A549 (cell line): ENCODE measurements at regions not wholly inside any gene's neighbourhood (a gene's known extent, or its start where the extent isn't known, plus 50 kb on each side); places are given as distances from the start of the nearest gene placed in this dataset.

Source experiments
- ATAC-seq, 2 experiments: fragments of 200-7000 bp in 1 of 2; fragments of >200 bp in 1 of 2; cut with Nextera tagmentation in 1 of 2; cut with Tn5 transposase in 1 of 2; 3 replicates each; pipeline versions ENCODE4 v1.8.0 to v1.9.1; 2018 to 2020; ENCODE audit warnings: mild to moderate bottlenecking in 1 of 2, moderate library complexity in 1 of 2
- CTCF ChIA-PET: fragments of 300-600 bp; sonication (Branson Sonifier 250); formaldehyde crosslinking; extraction: SDS; loops from one replicate; lab custom pipeline; 2021; ENCODE audit warnings: antibody characterized with exemption, inconsistent platforms; lab: Yijun Ruan, JAX
- POLR2A ChIA-PET: fragments of 350-600 bp; formaldehyde crosslinking; extraction: SDS; loops from one replicate; lab custom pipeline; 2021; ENCODE audit warnings: antibody characterized with exemption, inconsistent platforms; lab: Yijun Ruan, JAX
- DNase-seq, 2 experiments: peaks; one replicate each; pipeline versions ENCODE4 v3.0.0 to v3.0.0-alpha.2; 2011 to 2016; ENCODE audit warnings: low read depth in 1 of 2, low spot score in 1 of 2
- FAIRE-seq: peaks from 2 replicates; lab custom pipeline; 2011; peaks lifted over from hg19 to GRCh38; lab: Jason Lieb, UNC
- H3K27ac ChIP-seq, 2 experiments: fragments of >200 bp; sonication (Bioruptor Twin); formaldehyde crosslinking; 3 replicates each; pipeline ENCODE4 v1.5.1; 2016 to 2017
- H3K4me1 ChIP-seq: fragments of >200 bp; sonication (Bioruptor Twin); formaldehyde crosslinking; 3 replicates; pipeline ENCODE4 v1.6.1; 2016
- H3K4me2 ChIP-seq: fragments of >200 bp; sonication (Bioruptor Twin); formaldehyde crosslinking; 3 replicates; pipeline ENCODE4 v1.6.1; 2016
- H3K4me3 ChIP-seq: fragments of >200 bp; sonication (Bioruptor Twin); formaldehyde crosslinking; 3 replicates; pipeline ENCODE4 v1.5.1; 2016
- H3K9me3 ChIP-seq: fragments of >200 bp; sonication (Bioruptor Twin); formaldehyde crosslinking; 3 replicates; pipeline ENCODE4 v1.6.1; 2016
- ATOH8 ChIP-seq: fragments of 250-450 bp; sonication (Bioruptor Pico); IDR thresholded peaks from 2 replicates; pipeline ENCODE4 v1.5.0; 2020; ENCODE audit warnings: low read depth, mild to moderate bottlenecking, moderate library complexity
- BCL3 ChIP-seq: fragments of >200 bp; sonication (Bioruptor Twin); formaldehyde crosslinking; IDR thresholded peaks from 3 replicates; pipeline ENCODE4 v1.6.1; 2016
- BHLHE40 ChIP-seq: IDR thresholded peaks from 2 replicates; pipeline ENCODE4 v1.6.1; 2012; ENCODE audit warnings: low read depth, low read length, inconsistent platforms
- CHD2 ChIP-seq: fragments of 150-350 bp; IDR thresholded peaks from 2 replicates; pipeline ENCODE4 v1.6.1; 2014; ENCODE audit warnings: low read length; ENCODE audit not compliant: partially characterized antibody
- CTCF ChIP-seq: fragments of >200 bp; sonication (Bioruptor Twin); formaldehyde crosslinking; IDR thresholded peaks from 3 replicates; pipeline ENCODE4 v1.5.1; 2016
- E2F6 ChIP-seq: IDR thresholded peaks from 2 replicates; pipeline ENCODE4 v1.6.1; 2012; ENCODE audit warnings: low read depth, borderline replicate concordance
- EHF ChIP-seq: fragments of 250-450 bp; sonication (Bioruptor Pico); IDR thresholded peaks from 2 replicates; pipeline ENCODE4 v1.5.0; 2020; ENCODE audit warnings: mild to moderate bottlenecking
- EP300 ChIP-seq, 2 experiments: fragments of >200 bp; sonication (Bioruptor Twin); formaldehyde crosslinking; IDR thresholded peaks; 2 replicates in 1 of 2; 3 replicates in 1 of 2; pipeline ENCODE4 v1.6.1; 2016 to 2017
- ESRRA ChIP-seq: fragments of 150-350 bp; IDR thresholded peaks from 2 replicates; pipeline ENCODE4 v1.6.1; 2014; ENCODE audit warnings: mild to moderate bottlenecking, low read length, borderline replicate concordance
- GATA3 ChIP-seq: IDR thresholded peaks from 2 replicates; pipeline ENCODE4 v1.6.1; 2012; ENCODE audit warnings: borderline replicate concordance
- HDAC2 ChIP-seq: fragments of 200-600 bp; sonication (generic); IDR thresholded peaks from 2 replicates; pipeline ENCODE4 v1.6.1; 2016
- HEYL ChIP-seq: fragments of 250-450 bp; sonication (Bioruptor Pico); IDR thresholded peaks from 2 replicates; pipeline ENCODE4 v1.8.0; 2021; ENCODE audit warnings: mild to moderate bottlenecking, moderate library complexity
- HOXA7 ChIP-seq: fragments of 250-450 bp; sonication (Bioruptor Pico); IDR thresholded peaks from 2 replicates; pipeline ENCODE4 v1.5.0; 2020; ENCODE audit warnings: mild to moderate bottlenecking, moderate library complexity
- HOXB5 ChIP-seq: fragments of 250-450 bp; sonication (Bioruptor Pico); IDR thresholded peaks from 2 replicates; pipeline ENCODE4 v1.5.0; 2020; ENCODE audit warnings: mild to moderate bottlenecking, moderate library complexity
- KDM1A ChIP-seq: fragments of 200-600 bp; sonication (generic); IDR thresholded peaks from 2 replicates; pipeline ENCODE4 v1.6.1; 2016; ENCODE audit warnings: low read depth, mild to moderate bottlenecking
- MAFK ChIP-seq: fragments of 450-650 bp; IDR thresholded peaks from 2 replicates; pipeline ENCODE4 v1.6.1; 2014; ENCODE audit not compliant: partially characterized antibody
- MYC ChIP-seq: IDR thresholded peaks from 2 replicates; pipeline ENCODE4 v1.6.1; 2012; ENCODE audit warnings: mild to moderate bottlenecking, inconsistent platforms, low read length, improper control_type of control experiment, borderline replicate concordance
- NFE2L2 ChIP-seq: fragments of 150-350 bp; conservative IDR thresholded peaks from 2 replicates; pipeline ENCODE4 v1.6.1; 2014; ENCODE audit warnings: low read length
- POLR2AphosphoS2 ChIP-seq: conservative IDR thresholded peaks from 2 replicates; pipeline ENCODE4 v1.6.1; 2012; ENCODE audit warnings: low read length, improper control_type of control experiment, inconsistent platforms
- TP53 ChIP-seq: fragments of 250-450 bp; sonication (Bioruptor Pico); IDR thresholded peaks from 2 replicates; pipeline ENCODE4 v1.5.0; 2021; ENCODE audit warnings: mild to moderate bottlenecking, moderate library complexity
- USF2 ChIP-seq: fragments of 450-650 bp; IDR thresholded peaks from 2 replicates; pipeline ENCODE4 v1.6.1; 2014; ENCODE audit warnings: antibody characterized with exemption
- ZC3H11A ChIP-seq: fragments of 450-650 bp; IDR thresholded peaks from 2 replicates; pipeline ENCODE4 v1.6.1; 2014; ENCODE audit warnings: antibody characterized with exemption, mild to moderate bottlenecking
- ZNF302 ChIP-seq: fragments of 250-450 bp; sonication (Bioruptor Pico); IDR thresholded peaks from 2 replicates; pipeline ENCODE4 v1.9.0; 2021; ENCODE audit warnings: inconsistent platforms, mild to moderate bottlenecking, moderate library complexity
- WGBS: methylation state at CpG from one replicate; pipeline ENCODE4 v1.1.6; 2017; ENCODE audit errors: missing lambda C conversion rate; 5-methylcytosine and 5-hydroxymethylcytosine counted together

- ATAC-seq (no peak), DNase-seq (no peak), FAIRE-seq (no peak)
- Histone ChIP-seq H3K4me3 (no peak overlapping the region), H3K9me3 (no peaks in the 10 kb centered on the region), H3K4me1 (no peaks in the 10 kb centered on the region), H3K27ac (no peak overlapping the region), H3K4me2 (no peak overlapping the region)
- WGBS: 11% methylated on average over 5 of the region's 5 CpGs
- ChIA-PET POLR2A (no interaction called here), CTCF (no interaction called here)
- no peak for TF ChIP-seq BHLHE40
- no peak for TF ChIP-seq EHF (CRISPR knock-in tag)
- no peak for TF ChIP-seq POLR2AphosphoS2
- no peak for TF ChIP-seq HOXB5 (CRISPR knock-in tag)
- TF ChIP-seq ATOH8: no peak
- TF ChIP-seq HOXA7 (CRISPR knock-in tag): no peak
- TF ChIP-seq ZNF302 (CRISPR knock-in tag): no peak
- no peak for TF ChIP-seq MAFK
These were observed 85.4 kb upstream of the TUBA3C start for GRCh38 chr13:19266979-19267378.

- DNase-seq: no peak
- Histone ChIP-seq H3K4me2 (no peak overlapping the region), H3K9me3 (no peaks in the 10 kb centered on the region), H3K4me1 (no peaks in the 10 kb centered on the region), H3K4me3 (no peak overlapping the region), H3K27ac (no peak overlapping the region)
- ChIA-PET CTCF (no interaction called here), POLR2A (no interaction called here)
- no peak for ATAC-seq
- 0% methylated on average over 1 of the region's 1 CpG for WGBS
- FAIRE-seq: no peak
- TF ChIP-seq ESRRA (no peak), CTCF (no peak), BHLHE40 (no peak), NFE2L2 (no peak), CHD2 (no peak), ZC3H11A (no peak), KDM1A (no peak), MYC (no peak), BCL3 (no peak), ZNF302 (CRISPR knock-in tag) (no peak), GATA3 (no peak), HEYL (CRISPR knock-in tag) (no peak), TP53 (CRISPR knock-in tag) (no peak), USF2 (no peak), HDAC2 (no peak), EP300 (IDR thresholded peaks at IDR 0.05) (no peak), HOXA7 (CRISPR knock-in tag) (no peak), E2F6 (no peak)
These were observed 83.1 kb upstream of the TUBA3C start for GRCh38 chr13:19264711-19265110.
